Tibial nerve (tissue), 3 donors: ENCODE measurements at regions not wholly inside any gene's neighbourhood (a gene's known extent, or its start where the extent isn't known, plus 50 kb on each side); places are given as distances from the start of the nearest gene placed in this dataset.

Experiments used
- POLR2A ChIP-seq, 2 donors: fragments of 450-650 bp; IDR thresholded peaks; one replicate each; pipeline ENCODE4 v1.6.1; 2017; ENCODE audit warnings: antibody characterized with exemption in 2 of 2, mild to moderate bottlenecking in 2 of 2, moderate library complexity in 2 of 2
- TF ChIP-seq, protein P1 (sequence below), 5 experiments: fragments of 200-600 bp in 3 of 5; fragments of 450-650 bp in 2 of 5; sonication (generic) in 3 of 5; IDR thresholded peaks; one replicate each; pipeline ENCODE4 v1.5.1; 2016 to 2019; ENCODE audit warnings: antibody characterized with exemption in 5 of 5, mild to moderate bottlenecking in 3 of 5, moderate library complexity in 2 of 5

GRCh38 chr14:49508124-49508523 is 78.1 kb downstream of the RPS29 start:
- TF ChIP-seq POLR2A (IDR thresholded peaks at IDR 0.05) = no peak
- TF ChIP-seq, protein P1, sequence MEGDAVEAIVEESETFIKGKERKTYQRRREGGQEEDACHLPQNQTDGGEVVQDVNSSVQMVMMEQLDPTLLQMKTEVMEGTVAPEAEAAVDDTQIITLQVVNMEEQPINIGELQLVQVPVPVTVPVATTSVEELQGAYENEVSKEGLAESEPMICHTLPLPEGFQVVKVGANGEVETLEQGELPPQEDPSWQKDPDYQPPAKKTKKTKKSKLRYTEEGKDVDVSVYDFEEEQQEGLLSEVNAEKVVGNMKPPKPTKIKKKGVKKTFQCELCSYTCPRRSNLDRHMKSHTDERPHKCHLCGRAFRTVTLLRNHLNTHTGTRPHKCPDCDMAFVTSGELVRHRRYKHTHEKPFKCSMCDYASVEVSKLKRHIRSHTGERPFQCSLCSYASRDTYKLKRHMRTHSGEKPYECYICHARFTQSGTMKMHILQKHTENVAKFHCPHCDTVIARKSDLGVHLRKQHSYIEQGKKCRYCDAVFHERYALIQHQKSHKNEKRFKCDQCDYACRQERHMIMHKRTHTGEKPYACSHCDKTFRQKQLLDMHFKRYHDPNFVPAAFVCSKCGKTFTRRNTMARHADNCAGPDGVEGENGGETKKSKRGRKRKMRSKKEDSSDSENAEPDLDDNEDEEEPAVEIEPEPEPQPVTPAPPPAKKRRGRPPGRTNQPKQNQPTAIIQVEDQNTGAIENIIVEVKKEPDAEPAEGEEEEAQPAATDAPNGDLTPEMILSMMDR (IDR thresholded peaks at IDR 0.05) = no peak
